Upper lobe of left lung (tissue), 6 donors: ENCODE measurements at regions not wholly inside any gene's neighbourhood (a gene's known extent, or its start where the extent isn't known, plus 50 kb on each side); places are given as distances from the start of the nearest gene placed in this dataset.

Source experiments
- ATAC-seq, 2 donors: fragments of 200-7000 bp; cut with Tn5 transposase; one replicate each; pipeline ENCODE4 v1.9.1; 2022; ENCODE audit warnings: mild to moderate bottlenecking in 2 of 2, moderate library complexity in 2 of 2; ENCODE audit not compliant: low FRiP score in 2 of 2
- DNase-seq, 2 donors: peaks; one replicate each; pipeline ENCODE4 v3.0.0-alpha.2; 2019 to 2020
- H3K27ac ChIP-seq, 4 donors: fragments of 200-600 bp; sonication (generic); one replicate each; pipeline ENCODE4 v1.5.1; 2016 to 2019
- H3K27me3 ChIP-seq, 4 donors: fragments of 200-600 bp; sonication (generic); one replicate each; pipeline ENCODE4 v1.5.1; 2017 to 2019
- H3K36me3 ChIP-seq, 4 donors: fragments of 200-600 bp; sonication (generic); one replicate each; pipeline ENCODE4 v1.5.1; 2016 to 2019
- H3K4me1 ChIP-seq, 4 donors: fragments of 200-600 bp; sonication (generic); one replicate each; pipeline ENCODE4 v1.5.1; 2018 to 2019
- H3K4me3 ChIP-seq, 4 donors: fragments of 200-600 bp; sonication (generic); one replicate each; pipeline ENCODE4 v1.5.1; 2017 to 2019; ENCODE audit warnings: mild to moderate bottlenecking in 2 of 4, moderate library complexity in 1 of 4
- H3K9me3 ChIP-seq, 4 donors: fragments of 200-600 bp; sonication (generic); one replicate each; pipeline ENCODE4 v1.5.1; 2018 to 2019
- EP300 ChIP-seq, 4 donors: sonication (generic); formaldehyde crosslinking; IDR thresholded peaks; one replicate each; pipeline ENCODE4 v1.5.1; 2017; ENCODE audit warnings: antibody characterized with exemption in 4 of 4, control low read depth in 2 of 4
- POLR2A ChIP-seq, 4 donors: fragments of 450-650 bp; IDR thresholded peaks; one replicate each; pipeline ENCODE4 v1.5.1; 2016 to 2017; ENCODE audit warnings: antibody characterized with exemption in 4 of 4, mild to moderate bottlenecking in 2 of 4
- POLR2AphosphoS5 ChIP-seq, 2 donors: sonication (generic); formaldehyde crosslinking; IDR thresholded peaks; one replicate each; pipeline ENCODE4 v1.5.1; 2017; ENCODE audit warnings: antibody characterized with exemption in 2 of 2
- WGBS, 2 donors: methylation state at CpG; one replicate each; pipeline ENCODE4 v1.1.5; 2017 to 2018; 5-methylcytosine and 5-hydroxymethylcytosine counted together
- TF ChIP-seq, protein P1 (sequence below), 6 experiments: fragments of 450-650 bp in 4 of 6; fragments of 200-600 bp in 2 of 6; sonication (generic) in 2 of 6; IDR thresholded peaks; one replicate each; pipeline ENCODE4 v1.5.1; 2016 to 2019; ENCODE audit warnings: antibody characterized with exemption in 6 of 6
- donor health status: DM: no; HTN: no; CAD: no; lungs with moderate emphysema.
- donor health status: DM: no; HTN: yes; CAD: no; lungs with severe emphysema.

- Histone ChIP-seq H3K27me3 (no peaks in the 10 kb centered on the region), H3K4me1 (no peaks in the 10 kb centered on the region), H3K4me3 (no peak overlapping the region), H3K36me3 (no peaks in the 10 kb centered on the region), H3K9me3 (no peaks in the 10 kb centered on the region), H3K27ac (no peak overlapping the region)
- WGBS, 2 donors = 72 to 83% methylated on average over 4 of the region's 4 CpGs
- ATAC-seq (no peak), DNase-seq (no peak)
- TF ChIP-seq, protein P1, sequence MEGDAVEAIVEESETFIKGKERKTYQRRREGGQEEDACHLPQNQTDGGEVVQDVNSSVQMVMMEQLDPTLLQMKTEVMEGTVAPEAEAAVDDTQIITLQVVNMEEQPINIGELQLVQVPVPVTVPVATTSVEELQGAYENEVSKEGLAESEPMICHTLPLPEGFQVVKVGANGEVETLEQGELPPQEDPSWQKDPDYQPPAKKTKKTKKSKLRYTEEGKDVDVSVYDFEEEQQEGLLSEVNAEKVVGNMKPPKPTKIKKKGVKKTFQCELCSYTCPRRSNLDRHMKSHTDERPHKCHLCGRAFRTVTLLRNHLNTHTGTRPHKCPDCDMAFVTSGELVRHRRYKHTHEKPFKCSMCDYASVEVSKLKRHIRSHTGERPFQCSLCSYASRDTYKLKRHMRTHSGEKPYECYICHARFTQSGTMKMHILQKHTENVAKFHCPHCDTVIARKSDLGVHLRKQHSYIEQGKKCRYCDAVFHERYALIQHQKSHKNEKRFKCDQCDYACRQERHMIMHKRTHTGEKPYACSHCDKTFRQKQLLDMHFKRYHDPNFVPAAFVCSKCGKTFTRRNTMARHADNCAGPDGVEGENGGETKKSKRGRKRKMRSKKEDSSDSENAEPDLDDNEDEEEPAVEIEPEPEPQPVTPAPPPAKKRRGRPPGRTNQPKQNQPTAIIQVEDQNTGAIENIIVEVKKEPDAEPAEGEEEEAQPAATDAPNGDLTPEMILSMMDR (IDR thresholded peaks at IDR 0.05) = no peak
- TF ChIP-seq POLR2AphosphoS5 (IDR thresholded peaks at IDR 0.05) (no peak), POLR2A (IDR thresholded peaks at IDR 0.05) (no peak), EP300 (IDR thresholded peaks at IDR 0.05) (no peak)
Measured at GRCh38 chr13:22288496-22288895, 617.6 kb downstream of the FGF9 start.

DNA sequence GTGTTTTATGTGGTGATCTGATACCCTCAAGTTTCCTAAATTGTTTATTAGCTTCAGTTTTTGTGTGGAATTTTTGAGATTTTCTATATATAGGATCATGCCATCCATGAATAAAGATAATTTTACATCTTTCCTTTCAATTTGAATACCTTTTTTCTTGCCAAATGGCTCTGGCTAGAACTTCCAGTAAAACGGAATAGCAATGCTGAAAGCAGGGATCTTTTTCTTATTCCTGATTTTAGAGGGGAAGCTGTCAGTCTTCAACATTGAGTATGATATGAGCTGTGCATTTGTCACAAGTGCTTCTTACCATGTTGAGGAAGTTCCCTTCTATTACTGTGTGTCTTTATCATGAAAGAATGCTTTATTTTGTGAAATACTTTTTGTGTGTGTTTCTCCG lies 618.8 kb downstream of the FGF9 start:
- WGBS, 2 donors = 89 to 98% methylated on average over 2 of the region's 2 CpGs
- Histone ChIP-seq H3K27ac (no peak overlapping the region), H3K36me3 (no peaks in the 10 kb centered on the region), H3K4me1 (no peaks in the 10 kb centered on the region), H3K4me3 (no peak overlapping the region), H3K27me3 (no peaks in the 10 kb centered on the region), H3K9me3 (no peaks in the 10 kb centered on the region)
- TF ChIP-seq EP300 (IDR thresholded peaks at IDR 0.05) = no peak
- TF ChIP-seq POLR2A (IDR thresholded peaks at IDR 0.05) = no peak
- ATAC-seq (no peak), DNase-seq (no peak)

GRCh38 chr13:22298530-22298929 lies 627.7 kb downstream of the FGF9 start:
- no peak for DNase-seq
- no peaks in the 10 kb centered on the region for H3K27me3 ChIP-seq

GRCh38 chr13:22311734-22312404 lies 641.0 kb downstream of the FGF9 start:
- Histone ChIP-seq H3K27me3 (no peaks in the 10 kb centered on the region), H3K9me3 (no peaks in the 10 kb centered on the region), H3K36me3 (no peaks in the 10 kb centered on the region), H3K27ac (no peak overlapping the region), H3K4me1 (no peaks in the 10 kb centered on the region), H3K4me3 (no peak overlapping the region)
- WGBS, 2 donors = 66 to 73% methylated on average over 5 to 6 of the region's 6 CpGs
- ATAC-seq = peak; percentile 59 to 90
- no peak for TF ChIP-seq POLR2AphosphoS5 (IDR thresholded peaks at IDR 0.05)
- no peak for TF ChIP-seq EP300 (IDR thresholded peaks at IDR 0.05)
- no peak for TF ChIP-seq POLR2A (IDR thresholded peaks at IDR 0.05)
- TF ChIP-seq, protein P1 (IDR thresholded peaks at IDR 0.05) = no peak
- DNase-seq = peak in 1 of 2 donors; percentile 46

More at GRCh38 chr13:22298530-22298929, 627.7 kb downstream of the FGF9 start:
- H3K4me1 ChIP-seq = no peaks in the 10 kb centered on the region
- H3K9me3 ChIP-seq = peaks cover 0 to 3% (median 0%) of the 10 kb centered on the region in 4 donors
- 81 to 88% methylated on average over 3 of the region's 3 CpGs for WGBS, 2 donors
- H3K4me3 ChIP-seq = no peak overlapping the region
- H3K27ac ChIP-seq = no peak overlapping the region
- ATAC-seq = no peak
- TF ChIP-seq POLR2AphosphoS5 (IDR thresholded peaks at IDR 0.05) = no peak
- TF ChIP-seq EP300 (IDR thresholded peaks at IDR 0.05) = no peak
- no peak for TF ChIP-seq POLR2A (IDR thresholded peaks at IDR 0.05)
- TF ChIP-seq, protein P1 (IDR thresholded peaks at IDR 0.05) = no peak
- no peaks in the 10 kb centered on the region for H3K36me3 ChIP-seq

DNA sequence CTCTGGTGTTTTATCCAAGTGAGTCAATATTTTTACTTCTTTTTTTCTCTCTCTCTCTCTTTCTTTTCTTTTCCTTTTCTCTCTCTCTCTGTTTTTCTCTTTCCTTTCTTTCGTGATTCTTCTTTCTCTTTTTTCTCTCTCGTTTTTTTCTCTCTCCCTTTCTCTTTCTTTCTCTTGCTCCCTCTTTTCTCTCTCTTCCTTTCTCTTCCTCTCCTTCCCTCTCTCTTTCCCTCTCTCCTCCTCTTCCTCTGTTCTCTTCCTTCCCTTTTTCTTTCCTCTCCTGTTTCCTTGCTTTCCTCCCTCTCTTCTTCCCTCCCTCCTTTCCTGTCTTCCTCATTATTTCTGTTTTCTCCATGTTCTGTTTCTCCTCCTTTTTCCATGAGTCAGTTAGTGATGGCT lies 641.5 kb downstream of the FGF9 start:
- DNase-seq = no peak
- no peak overlapping the region for H3K27ac ChIP-seq
- H3K36me3 ChIP-seq = no peaks in the 10 kb centered on the region
- H3K4me1 ChIP-seq = no peaks in the 10 kb centered on the region
- H3K4me3 ChIP-seq = no peak overlapping the region
- ATAC-seq = no peak
- H3K27me3 ChIP-seq = no peaks in the 10 kb centered on the region
- H3K9me3 ChIP-seq = no peaks in the 10 kb centered on the region
- TF ChIP-seq, protein P1 (IDR thresholded peaks at IDR 0.05) = no peak
- TF ChIP-seq EP300 (IDR thresholded peaks at IDR 0.05) (no peak), POLR2A (IDR thresholded peaks at IDR 0.05) (no peak), POLR2AphosphoS5 (IDR thresholded peaks at IDR 0.05) (no peak)
- 61% methylated on average over 2 of the region's 2 CpGs for WGBS, 2 donors
